Fibroblast of lung (primary cell): ENCODE measurements at regions not wholly inside any gene's neighbourhood (a gene's known extent, or its start where the extent isn't known, plus 50 kb on each side); places are given as distances from the start of the nearest gene placed in this dataset.

ENCODE experiments used
- CTCF ChIP-seq, 2 donors: IDR thresholded peaks in 1 of 2; conservative IDR thresholded peaks in 1 of 2; 1 replicate in 1 of 2; 2 replicates in 1 of 2; pipeline ENCODE4 v1.5.1; 2011 to 2012; ENCODE audit warnings: low read length in 2 of 2, control low read depth in 1 of 2, inconsistent platforms in 1 of 2, low read depth in 1 of 2, mild to moderate bottlenecking in 1 of 2
- EZH2 ChIP-seq: IDR thresholded peaks from 2 replicates; pipeline ENCODE4 v1.5.1; 2012; ENCODE audit warnings: low read length, control low read depth, mild to moderate bottlenecking; ENCODE audit errors: missing control alignments

GRCh38 chr6:141347906-141348492 is 784.7 kb upstream of the GJE1 start:
- TF ChIP-seq CTCF (conservative IDR thresholded peaks at IDR 0.05 in 1 of 2, IDR thresholded peaks at IDR 0.05 in 1 of 2; ENCODE audit: low read depth in 1 of 2, low read length in 2 of 2) (no peak), EZH2 (no peak)
